ENCODE measurements at regions not wholly inside any gene's neighbourhood (a gene's known extent, or its start where the extent isn't known, plus 50 kb on each side); places are given as distances from the start of the nearest gene placed in this dataset.
"Not testable (repeated sequence)": the region's sequence is repeated elsewhere in the genome, so short reads cannot be mapped to it uniquely, and the experiment has no call there.

DNA sequence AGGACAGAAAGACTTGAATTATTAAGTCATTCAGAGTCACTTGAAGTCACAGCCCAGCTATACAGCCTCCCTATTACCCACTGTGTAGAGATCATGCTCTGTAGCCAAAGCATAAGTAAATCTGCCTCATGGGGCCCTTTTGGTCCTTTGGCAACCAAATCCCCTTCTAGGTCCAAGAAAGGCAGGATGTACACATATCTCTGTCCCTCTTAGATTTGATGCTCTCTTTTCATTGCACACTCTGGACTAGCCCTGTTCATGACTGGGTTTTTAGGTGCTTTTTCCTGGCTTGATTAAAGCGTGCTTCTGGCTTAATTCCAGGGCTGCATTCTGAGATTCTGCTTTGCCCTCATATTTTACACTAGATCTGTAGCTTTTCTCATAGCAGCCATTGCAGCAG, 296.8 kb downstream of the TENT5A start:
- DNase-seq = no peak

- DNase-seq = peak; percentile 96
Observed at GRCh38 chr6:81451787-81452186, 300.7 kb downstream of the TENT5A start.

DNA sequence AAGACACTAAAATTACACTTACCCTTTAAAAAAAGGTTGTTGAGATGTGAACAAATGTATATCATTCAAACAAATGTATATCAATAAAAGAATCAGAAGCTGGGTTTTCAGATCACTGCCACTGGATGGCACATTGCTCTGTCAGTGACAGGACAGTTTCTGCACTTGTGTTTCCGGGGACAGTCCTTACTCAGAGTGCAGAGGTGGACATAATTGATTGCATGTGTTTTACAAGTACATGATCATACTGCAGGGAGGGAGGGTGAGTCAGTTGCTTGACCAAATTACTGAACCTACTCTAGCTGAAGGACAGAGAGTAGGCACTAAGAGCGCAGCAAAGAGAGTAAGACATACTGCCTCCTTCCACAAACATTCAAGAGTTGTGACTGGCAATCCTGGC, 302.3 kb downstream of the TENT5A start:
- DNase-seq = no peak

- DNase-seq = no peak
Observed at GRCh38 chr6:81446509-81446908, 306.0 kb downstream of the TENT5A start.

DNA sequence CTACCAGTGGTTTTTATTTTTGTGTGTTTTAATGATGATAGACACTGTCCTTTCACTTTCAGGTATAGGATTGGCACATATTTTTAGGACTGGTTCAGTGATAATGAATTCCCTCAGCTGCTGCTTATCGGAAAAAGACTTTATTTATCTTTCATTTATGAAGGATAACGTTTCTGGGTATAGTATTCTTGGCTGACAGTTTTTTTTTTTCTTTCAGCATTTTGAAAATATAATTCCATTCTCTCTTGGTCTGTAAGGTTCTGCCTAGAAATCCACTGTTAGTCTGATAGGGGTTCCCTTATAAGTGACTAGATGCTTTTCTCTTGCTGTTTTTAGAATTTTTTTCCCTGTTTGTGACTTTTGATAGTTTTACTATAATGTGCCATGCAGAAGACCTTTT, 313.1 kb downstream of the TENT5A start:
- no peak for DNase-seq

- no peak for DNase-seq
Observed at GRCh38 chr6:81436990-81437389, 315.5 kb downstream of the TENT5A start.

DNA sequence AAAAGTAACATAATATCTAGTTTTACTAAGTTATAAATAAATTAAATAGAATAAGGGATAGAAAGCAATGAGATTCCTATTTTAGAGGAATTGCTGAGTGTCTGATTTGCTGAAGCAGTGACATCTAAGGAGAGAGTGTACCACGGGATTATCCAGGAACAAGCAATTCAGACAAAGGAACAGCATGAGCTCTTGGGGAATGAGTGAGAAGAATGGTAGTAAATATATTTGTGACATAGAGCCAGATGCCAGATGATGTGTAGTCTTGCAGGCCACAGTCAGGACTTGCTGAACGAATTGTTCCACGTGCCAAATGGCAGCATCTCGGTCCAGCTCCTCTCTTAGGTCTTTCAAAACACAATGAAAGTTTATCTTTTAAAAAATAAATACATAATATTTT, 339.2 kb downstream of the TENT5A start:
- no peak for DNase-seq

DNA sequence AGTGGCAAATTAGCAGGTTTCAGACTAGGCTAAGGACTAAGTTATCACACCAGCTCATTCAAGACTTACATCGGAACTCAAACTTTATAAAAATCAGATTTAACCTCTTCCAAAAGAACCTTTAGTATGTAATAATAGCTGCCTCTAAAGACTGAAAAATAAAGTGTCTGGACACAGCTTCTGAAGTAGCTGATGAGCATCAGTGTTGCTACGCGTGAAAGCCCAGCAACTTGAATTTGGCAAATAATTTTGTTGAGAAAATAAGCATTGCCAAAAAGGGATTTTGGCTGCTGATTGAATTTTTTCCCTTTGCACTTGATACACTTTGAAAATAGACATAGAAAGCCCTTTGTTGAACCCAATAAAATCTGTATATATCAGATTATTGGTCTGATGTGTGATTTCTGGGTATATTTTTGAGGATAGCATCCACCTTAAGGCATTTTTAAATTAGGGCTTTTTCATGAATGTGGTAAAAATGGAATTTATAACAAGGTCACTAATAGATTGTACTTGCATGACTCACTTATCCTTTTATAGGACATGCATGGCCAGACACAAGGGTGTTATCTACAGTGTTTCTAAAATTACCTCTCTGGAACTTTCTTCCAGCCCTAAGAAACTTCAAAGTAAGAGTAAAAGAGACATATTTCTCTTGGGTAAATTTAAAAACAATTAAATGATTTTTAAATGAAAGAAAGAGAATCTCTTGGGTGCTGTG, 350.4 kb downstream of the TENT5A start:
- no peak for DNase-seq

DNA sequence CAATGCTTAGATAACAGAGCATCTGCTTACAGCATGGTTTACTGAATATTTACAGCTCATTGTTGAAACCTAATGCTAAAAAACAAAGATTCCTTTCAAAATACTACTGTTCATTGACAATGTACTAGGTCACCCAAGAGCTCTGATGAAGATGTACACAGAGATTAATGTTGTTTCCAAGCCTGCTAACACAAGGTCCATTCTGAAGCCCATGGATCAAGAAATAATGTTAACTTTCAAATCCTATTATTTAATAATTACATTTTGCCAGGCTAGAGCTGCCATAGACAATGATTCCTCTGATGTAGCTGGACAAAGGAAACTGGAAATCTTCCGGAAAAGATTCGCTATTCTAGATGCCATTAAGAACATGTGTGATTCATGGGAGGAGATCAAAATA, 355.6 kb downstream of the TENT5A start:
- no peak for DNase-seq

DNA sequence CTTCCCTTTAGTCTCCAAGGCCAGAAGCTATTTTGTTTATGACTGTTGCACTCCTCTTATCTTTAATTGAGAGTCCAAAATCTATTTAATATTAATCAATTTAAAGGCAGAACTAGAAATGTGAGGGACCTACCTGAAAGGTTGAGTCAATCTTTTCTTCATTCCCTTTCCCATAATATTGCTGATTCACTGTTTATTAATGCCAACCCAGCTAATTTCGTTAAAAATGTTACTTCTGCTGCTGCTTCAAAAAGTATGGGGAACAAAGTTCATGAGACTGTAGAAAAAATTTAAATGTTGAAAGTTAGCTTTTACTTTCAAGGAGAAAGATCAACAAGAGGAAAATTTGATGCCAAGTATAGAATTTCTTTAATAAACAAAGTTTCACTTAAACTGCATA, 365.3 kb downstream of the TENT5A start:
- no peak for DNase-seq

DNA sequence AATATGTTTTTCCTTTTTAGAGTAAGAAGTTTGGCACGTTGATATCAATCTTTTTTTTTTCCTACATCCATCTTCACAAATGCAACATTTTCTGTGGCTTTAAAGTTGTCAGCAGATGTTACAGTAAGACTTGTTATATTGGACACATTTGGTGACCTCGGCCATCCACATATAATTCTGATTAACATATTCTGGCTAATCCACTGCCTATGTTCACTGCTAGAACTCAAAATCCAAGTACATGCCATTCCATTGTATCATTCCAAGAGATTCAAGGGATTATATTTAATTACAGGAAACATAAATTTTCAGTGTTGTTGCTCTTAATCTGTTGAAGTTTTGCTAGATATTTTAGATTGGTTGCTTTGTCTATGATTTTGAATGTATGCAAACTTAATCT, 367.6 kb downstream of the TENT5A start:
- DNase-seq = no peak

- DNase-seq = no peak
Observed at GRCh38 chr6:81383472-81383871, 369.0 kb downstream of the TENT5A start.

DNA sequence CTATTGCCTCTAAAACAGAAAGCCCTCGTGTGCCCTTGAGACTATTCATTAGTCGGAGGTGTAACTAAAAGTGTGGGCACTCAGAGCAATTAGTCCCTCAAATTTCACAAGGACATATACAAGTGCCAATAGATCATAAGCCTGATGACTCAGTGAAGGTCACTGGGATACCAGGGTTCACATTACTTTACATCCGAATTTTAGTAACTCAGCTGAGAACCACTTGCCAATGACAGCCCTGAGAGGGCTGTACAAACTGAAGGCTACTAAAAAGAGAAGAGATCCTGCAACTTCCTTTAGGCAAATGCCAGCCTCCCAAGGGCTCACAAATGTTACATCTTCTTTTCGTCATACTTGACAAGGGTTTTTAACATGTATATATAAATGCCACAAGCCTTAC, 369.6 kb downstream of the TENT5A start:
- no peak for DNase-seq

- DNase-seq = no peak
Observed at GRCh38 chr6:81381382-81381916, 371.0 kb downstream of the TENT5A start.

- DNase-seq = no peak
Observed at GRCh38 chr6:81380718-81381338, 371.7 kb downstream of the TENT5A start.

DNA sequence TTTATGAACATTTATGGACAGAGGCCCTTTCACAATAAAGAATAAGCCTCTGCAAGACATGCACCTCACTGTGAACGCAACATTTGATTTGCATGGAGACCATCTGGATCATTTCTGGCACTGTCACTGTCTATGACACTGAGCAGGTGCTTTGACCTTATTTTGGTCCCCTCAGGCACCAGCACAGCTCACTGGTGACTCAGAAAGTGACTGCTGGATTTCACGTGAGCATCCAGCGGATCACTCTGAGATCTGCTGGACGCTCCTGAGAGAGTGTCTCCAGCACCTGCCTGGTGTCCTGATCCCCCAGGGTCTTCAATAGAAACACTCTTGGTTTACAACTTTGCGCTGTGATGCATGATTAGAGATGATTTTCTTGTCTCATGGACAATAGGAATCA, 375.7 kb downstream of the TENT5A start:
- DNase-seq = no peak

DNA sequence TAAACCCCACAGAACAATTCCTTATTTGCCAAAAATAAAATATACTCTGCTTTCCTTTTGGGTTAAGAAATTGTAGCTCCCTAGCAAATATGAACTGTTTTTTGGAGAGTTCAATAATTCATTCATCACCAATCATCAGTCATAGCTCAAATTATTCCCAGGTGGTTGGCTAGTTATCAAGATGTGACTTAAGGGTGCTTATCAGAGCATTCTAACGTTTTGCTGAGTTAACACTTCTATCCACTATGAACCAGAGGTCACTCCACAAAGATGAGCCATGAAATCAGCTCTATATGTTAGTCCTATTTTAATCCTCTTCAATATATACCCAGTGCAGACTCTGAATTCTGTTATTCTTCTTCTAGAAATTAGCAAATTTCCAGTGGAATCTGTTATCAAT, 379.1 kb downstream of the TENT5A start:
- DNase-seq = no peak

DNA sequence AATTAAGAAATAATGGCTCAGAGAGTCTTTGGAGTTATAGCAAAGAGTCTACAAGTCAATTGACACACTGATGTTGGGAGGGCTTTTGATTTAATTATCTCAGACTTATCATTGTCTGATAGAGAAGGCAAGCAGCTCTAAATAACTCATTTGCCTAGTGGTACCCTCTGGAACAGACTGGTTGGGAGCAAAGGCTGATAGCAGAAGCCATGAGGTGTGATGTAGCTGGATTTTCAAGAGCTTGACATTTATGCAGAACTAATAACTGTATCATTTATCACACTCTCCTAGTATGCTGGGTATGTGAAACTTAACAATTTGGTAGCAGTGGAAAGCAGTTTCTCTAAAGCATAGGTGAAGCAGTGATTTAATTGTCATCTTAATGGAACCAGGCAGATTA, 380.6 kb downstream of the TENT5A start:
- no peak for DNase-seq

DNA sequence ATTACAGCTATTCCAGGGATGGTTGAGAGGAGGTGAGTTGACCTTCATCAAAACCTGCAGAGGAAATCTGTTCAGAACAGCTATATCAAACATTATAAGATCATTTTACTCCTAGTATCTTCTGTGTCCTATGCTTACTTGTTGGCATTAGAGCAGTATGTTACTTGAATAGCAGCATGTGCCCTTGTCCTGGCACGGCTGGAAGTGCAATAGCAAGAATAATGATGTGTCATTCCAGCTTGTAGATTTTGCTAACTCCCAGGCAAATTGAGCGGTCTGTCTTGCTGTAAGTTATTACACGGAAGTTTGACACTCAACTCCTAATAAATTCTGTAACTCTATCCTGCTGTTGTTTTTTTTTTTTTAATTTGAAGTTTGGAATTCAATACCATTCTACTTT, 385.5 kb downstream of the TENT5A start:
- no peak for DNase-seq

- DNase-seq = no peak
Observed at GRCh38 chr6:81362246-81362645, 390.2 kb downstream of the TENT5A start.

DNA sequence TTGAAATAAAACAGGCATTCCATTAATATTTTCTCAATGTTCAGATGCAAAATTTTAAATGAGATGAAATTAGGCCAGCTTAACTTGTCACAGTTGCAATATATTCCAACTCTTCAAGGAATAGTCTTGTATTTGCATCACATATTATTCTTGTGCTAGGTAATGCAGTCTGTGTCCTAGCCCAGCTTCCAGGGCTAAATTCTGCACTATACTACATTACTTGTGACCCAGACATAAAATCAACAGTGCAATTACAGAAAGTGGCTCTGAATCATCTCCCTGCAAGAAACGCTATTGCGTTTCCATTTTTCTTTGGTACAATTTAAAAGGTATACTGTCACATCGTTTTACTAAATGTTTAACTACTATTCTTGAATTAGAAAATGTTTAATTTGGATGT, 399.2 kb downstream of the TENT5A start:
- no peak for DNase-seq

GRCh38 chr6:81344026-81344425, 408.5 kb downstream of the TENT5A start:
- not testable (repeated sequence) for DNase-seq

GRCh38 chr6:81340946-81341345, 411.5 kb downstream of the TENT5A start:
- no peak for DNase-seq

DNA sequence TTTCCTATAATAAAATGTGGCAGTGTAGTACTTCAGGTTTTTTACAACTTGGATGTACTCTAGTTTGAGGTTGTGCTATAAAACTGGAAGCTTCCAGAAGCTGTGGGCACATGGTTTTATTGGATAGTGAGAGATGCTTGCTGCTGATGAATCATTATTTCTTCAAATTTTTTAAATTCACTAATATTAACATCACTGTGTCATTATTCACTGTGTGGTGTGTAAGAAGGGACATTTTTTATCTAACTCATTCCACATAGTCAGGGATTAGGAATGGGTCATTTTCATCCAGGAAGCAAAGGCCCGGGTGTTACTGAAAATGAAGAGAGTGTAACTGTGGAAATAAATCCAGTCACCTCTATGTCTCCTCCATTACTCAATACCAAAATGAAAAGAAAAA, 421.0 kb downstream of the TENT5A start:
- no peak for DNase-seq

DNA sequence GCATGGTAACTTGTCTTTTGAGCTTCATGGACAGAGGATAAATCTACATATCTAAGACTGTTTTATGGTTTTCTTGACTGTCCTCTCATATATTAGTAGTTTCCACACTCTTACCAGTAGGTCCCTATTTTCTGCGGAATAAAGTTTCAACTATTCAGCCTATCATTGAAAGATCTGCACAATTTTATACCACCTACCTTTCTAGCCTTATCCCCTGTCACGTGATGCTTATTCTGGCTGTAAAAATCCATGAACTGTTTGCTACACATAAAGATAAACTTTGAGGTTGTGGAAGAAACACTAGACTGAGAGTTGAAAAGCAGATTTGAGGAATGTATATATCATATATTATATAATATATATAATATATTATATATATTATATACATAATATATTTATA, 423.8 kb downstream of the TENT5A start:
- no peak for DNase-seq
